ENCODE measurements at regions not wholly inside any gene's neighbourhood (a gene's known extent, or its start where the extent isn't known, plus 50 kb on each side); places are given as distances from the start of the nearest gene placed in this dataset.

DNA sequence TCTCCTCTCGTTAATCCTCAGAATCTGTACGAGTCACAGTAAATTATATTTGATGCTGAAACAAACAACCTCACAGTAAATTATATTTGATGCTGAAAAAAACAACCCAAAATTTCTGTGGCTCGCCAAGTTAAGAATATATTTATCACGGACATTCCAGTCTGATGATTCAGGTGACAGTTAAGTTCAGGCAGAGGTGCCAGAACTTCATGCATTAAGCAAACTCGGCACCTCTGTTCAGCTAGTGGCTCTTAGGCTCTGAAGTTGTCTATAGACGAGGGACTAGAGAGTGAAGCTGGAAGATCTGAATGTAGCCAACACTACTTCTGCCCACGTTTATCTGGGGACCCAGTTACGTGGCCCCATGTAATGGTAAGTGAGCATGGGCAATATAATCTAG is 132.2 kb upstream of the AGA start:
- in situ Hi-C loops (cut with HindIII; ENCODE audit: extremely low pct_ligation_motif_present, low pct_unique_long_range_greater_than_20kb) (no loop called here), intact Hi-C loops (cut with micrococcal nuclease; ENCODE audit: unreplicated experiment) (no loop called here)
- DNase-seq (ENCODE audit: low spot score) = no peak
- Histone ChIP-seq H3K79me2 (ENCODE audit: insufficient read depth, low read length) (no peaks in the 10 kb centered on the region), H3K9ac (ENCODE audit: insufficient read depth, low read depth, low read length) (no peak overlapping the region), H3K36me3 (replicated peaks in 1 of 2; ENCODE audit: control insufficient read depth in 1 of 2, insufficient read depth in 2 of 2, low read length in 2 of 2) (no peaks in the 10 kb centered on the region), H3K27ac (ENCODE audit: extremely low read length, insufficient read depth, low read length) (no peak overlapping the region), H3K9me3 (ENCODE audit: low read length) (no peaks in the 10 kb centered on the region), H2AFZ (ENCODE audit: low read length) (no peak overlapping the region), H3K4me2 (ENCODE audit: low read depth, low read length) (no peak overlapping the region), H4K20me1 (ENCODE audit: insufficient read depth, low read length) (no peaks in the 10 kb centered on the region), H3K4me3 (replicated peaks in 1 of 3; ENCODE audit: insufficient read depth in 1 of 3, low read depth in 2 of 3, low read length in 3 of 3) (no peak overlapping the region), H3K27me3 (ENCODE audit: control insufficient read depth in 1 of 2, insufficient read depth in 2 of 2, low read length in 2 of 2) (no peaks in the 10 kb centered on the region), H3K4me1 (ENCODE audit: insufficient read depth, low read length) (no peaks in the 10 kb centered on the region)
- ATAC-seq = no peak
- no peak for TF ChIP-seq ZMYM2 (CRISPR knock-in tag; IDR thresholded peaks at IDR 0.05)
- TF ChIP-seq TCF7 (IDR thresholded peaks at IDR 0.05; ENCODE audit: low read depth) = no peak
- TF ChIP-seq ZNF136 (CRISPR knock-in tag; IDR thresholded peaks at IDR 0.05; ENCODE audit: low read depth) = no peak
- ChIA-PET POLR2A (no interaction called here), CTCF (ENCODE audit: low intra/inter-chr PET ratio, low total read pairs) (no interaction called here)
- no TSS peak for BruUV-seq (replicated peaks)
- WGBS (ENCODE audit: low lambda C conversion rate) = 12% methylated on average over 8 of the region's 8 CpGs
- FAIRE-seq = no peak

DNA sequence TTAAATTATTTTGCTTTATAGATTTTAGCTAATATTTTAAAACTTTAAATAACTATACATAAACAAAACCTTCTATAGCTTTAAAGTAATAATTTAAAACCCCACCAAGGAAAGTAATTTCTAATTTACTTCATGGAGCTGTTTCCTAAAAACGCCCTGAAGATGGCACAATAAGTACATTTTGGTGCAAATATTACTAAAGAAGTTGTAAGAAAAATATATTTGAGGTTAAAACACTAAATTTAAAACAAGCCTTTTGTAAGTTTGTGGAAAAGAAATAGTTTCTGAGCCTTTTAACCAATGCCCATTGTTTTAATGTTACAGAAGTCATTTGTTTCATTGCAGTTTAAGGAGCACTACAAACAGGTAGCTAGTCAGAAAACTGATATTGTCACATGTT is 137.4 kb upstream of the AGA start:
- intact Hi-C loops (cut with micrococcal nuclease; ENCODE audit: unreplicated experiment) (no loop called here), in situ Hi-C loops (cut with HindIII; ENCODE audit: extremely low pct_ligation_motif_present, low pct_unique_long_range_greater_than_20kb) (no loop called here)
- CTCF ChIA-PET (ENCODE audit: low intra/inter-chr PET ratio, low total read pairs) = no interaction called here
- TF ChIP-seq, protein P1, sequence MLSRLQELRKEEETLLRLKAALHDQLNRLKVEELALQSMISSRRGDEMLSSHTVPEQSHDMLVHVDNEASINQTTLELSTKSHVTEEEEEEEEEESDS (CRISPR knock-in tag; IDR thresholded peaks at IDR 0.05; ENCODE audit: borderline replicate concordance) = no peak
- no peak for TF ChIP-seq SMARCC2 (IDR thresholded peaks at IDR 0.05)
- TF ChIP-seq SIN3A (IDR thresholded peaks at IDR 0.05; ENCODE audit: borderline replicate concordance, low read depth, low read length) = no peak
- no peak for TF ChIP-seq U2AF2 (IDR thresholded peaks at IDR 0.05; ENCODE audit: low read depth, low read length)
- TF ChIP-seq, protein P2, sequence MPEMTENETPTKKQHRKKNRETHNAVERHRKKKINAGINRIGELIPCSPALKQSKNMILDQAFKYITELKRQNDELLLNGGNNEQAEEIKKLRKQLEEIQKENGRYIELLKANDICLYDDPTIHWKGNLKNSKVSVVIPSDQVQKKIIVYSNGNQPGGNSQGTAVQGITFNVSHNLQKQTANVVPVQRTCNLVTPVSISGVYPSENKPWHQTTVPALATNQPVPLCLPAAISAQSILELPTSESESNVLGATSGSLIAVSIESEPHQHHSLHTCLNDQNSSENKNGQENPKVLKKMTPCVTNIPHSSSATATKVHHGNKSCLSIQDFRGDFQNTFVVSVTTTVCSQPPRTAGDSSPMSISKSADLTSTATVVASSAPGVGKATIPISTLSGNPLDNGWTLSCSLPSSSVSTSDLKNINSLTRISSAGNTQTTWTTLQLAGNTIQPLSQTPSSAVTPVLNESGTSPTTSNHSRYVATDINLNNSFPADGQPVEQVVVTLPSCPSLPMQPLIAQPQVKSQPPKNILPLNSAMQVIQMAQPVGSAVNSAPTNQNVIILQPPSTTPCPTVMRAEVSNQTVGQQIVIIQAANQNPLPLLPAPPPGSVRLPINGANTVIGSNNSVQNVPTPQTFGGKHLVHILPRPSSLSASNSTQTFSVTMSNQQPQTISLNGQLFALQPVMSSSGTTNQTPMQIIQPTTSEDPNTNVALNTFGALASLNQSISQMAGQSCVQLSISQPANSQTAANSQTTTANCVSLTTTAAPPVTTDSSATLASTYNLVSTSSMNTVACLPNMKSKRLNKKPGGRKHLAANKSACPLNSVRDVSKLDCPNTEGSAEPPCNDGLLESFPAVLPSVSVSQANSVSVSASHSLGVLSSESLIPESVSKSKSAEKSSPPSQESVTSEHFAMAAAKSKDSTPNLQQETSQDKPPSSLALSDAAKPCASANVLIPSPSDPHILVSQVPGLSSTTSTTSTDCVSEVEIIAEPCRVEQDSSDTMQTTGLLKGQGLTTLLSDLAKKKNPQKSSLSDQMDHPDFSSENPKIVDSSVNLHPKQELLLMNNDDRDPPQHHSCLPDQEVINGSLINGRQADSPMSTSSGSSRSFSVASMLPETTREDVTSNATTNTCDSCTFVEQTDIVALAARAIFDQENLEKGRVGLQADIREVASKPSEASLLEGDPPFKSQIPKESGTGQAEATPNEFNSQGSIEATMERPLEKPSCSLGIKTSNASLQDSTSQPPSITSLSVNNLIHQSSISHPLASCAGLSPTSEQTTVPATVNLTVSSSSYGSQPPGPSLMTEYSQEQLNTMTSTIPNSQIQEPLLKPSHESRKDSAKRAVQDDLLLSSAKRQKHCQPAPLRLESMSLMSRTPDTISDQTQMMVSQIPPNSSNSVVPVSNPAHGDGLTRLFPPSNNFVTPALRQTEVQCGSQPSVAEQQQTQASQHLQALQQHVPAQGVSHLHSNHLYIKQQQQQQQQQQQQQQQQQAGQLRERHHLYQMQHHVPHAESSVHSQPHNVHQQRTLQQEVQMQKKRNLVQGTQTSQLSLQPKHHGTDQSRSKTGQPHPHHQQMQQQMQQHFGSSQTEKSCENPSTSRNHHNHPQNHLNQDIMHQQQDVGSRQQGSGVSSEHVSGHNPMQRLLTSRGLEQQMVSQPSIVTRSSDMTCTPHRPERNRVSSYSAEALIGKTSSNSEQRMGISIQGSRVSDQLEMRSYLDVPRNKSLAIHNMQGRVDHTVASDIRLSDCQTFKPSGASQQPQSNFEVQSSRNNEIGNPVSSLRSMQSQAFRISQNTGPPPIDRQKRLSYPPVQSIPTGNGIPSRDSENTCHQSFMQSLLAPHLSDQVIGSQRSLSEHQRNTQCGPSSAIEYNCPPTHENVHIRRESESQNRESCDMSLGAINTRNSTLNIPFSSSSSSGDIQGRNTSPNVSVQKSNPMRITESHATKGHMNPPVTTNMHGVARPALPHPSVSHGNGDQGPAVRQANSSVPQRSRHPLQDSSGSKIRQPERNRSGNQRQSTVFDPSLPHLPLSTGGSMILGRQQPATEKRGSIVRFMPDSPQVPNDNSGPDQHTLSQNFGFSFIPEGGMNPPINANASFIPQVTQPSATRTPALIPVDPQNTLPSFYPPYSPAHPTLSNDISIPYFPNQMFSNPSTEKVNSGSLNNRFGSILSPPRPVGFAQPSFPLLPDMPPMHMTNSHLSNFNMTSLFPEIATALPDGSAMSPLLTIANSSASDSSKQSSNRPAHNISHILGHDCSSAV (CRISPR knock-in tag; IDR thresholded peaks at IDR 0.05; ENCODE audit: borderline replicate concordance) = no peak
- TF ChIP-seq KLF12 (CRISPR knock-in tag; IDR thresholded peaks at IDR 0.05; ENCODE audit: borderline replicate concordance) = no peak
- no peak for TF ChIP-seq ARNTL (CRISPR knock-in tag; IDR thresholded peaks at IDR 0.05)
- TF ChIP-seq TAF15 (IDR thresholded peaks at IDR 0.05; ENCODE audit: low read depth, low read length, poor library complexity, severe bottlenecking) = no peak
- TF ChIP-seq ZNF205 (CRISPR knock-in tag; IDR thresholded peaks at IDR 0.05) = no peak
- Histone ChIP-seq H2AFZ (ENCODE audit: low read length) (no peak overlapping the region), H3K9ac (ENCODE audit: insufficient read depth, low read depth, low read length) (no peak overlapping the region), H3K9me3 (ENCODE audit: low read length) (no peaks in the 10 kb centered on the region), H4K20me1 (ENCODE audit: insufficient read depth, low read length) (no peaks in the 10 kb centered on the region), H3K27me3 (ENCODE audit: control insufficient read depth in 1 of 2, insufficient read depth in 2 of 2, low read length in 2 of 2) (no peaks in the 10 kb centered on the region), H3K4me3 (replicated peaks in 1 of 3; ENCODE audit: insufficient read depth in 1 of 3, low read depth in 2 of 3, low read length in 3 of 3) (no peak overlapping the region), H3K36me3 (replicated peaks in 1 of 2; ENCODE audit: control insufficient read depth in 1 of 2, insufficient read depth in 2 of 2, low read length in 2 of 2) (no peaks in the 10 kb centered on the region), H3K79me2 (ENCODE audit: insufficient read depth, low read length) (no peaks in the 10 kb centered on the region), H3K27ac (ENCODE audit: extremely low read length, insufficient read depth, low read length) (no peak overlapping the region), H3K4me2 (ENCODE audit: low read depth, low read length) (no peak overlapping the region), H3K4me1 (ENCODE audit: insufficient read depth, low read length) (no peaks in the 10 kb centered on the region)
- POLR2A ChIA-PET = no interaction called here
- WGBS (ENCODE audit: low lambda C conversion rate) = 0% methylated on average over 1 of the region's 1 CpG
- BruUV-seq (replicated peaks) = no TSS peak
- ATAC-seq (no peak), FAIRE-seq (no peak), DNase-seq (ENCODE audit: low spot score) (no peak)

Measured in HepG2 (cell line).